Adrenal gland (tissue), 9 donors: ENCODE measurements at regions not wholly inside any gene's neighbourhood (a gene's known extent, or its start where the extent isn't known, plus 50 kb on each side); places are given as distances from the start of the nearest gene placed in this dataset.
"Not testable (repeated sequence)": the region's sequence is repeated elsewhere in the genome, so short reads cannot be mapped to it uniquely, and the experiment has no call there.

Source experiments
- DNase-seq, 7 donors: peaks; one replicate each; pipeline ENCODE4 v3.0.0-alpha.2; 2019 to 2020
- H3K27ac ChIP-seq, 5 donors: fragments of 200-600 bp; sonication (generic) in 4 of 5; 1 replicate in 3 of 5; 2 replicates in 2 of 5; pipeline versions ENCODE4 v1.5.1 to v1.8.0; 2016 to 2020; ENCODE audit warnings: mild to moderate bottlenecking in 1 of 5
- H3K27me3 ChIP-seq: fragments of 200-600 bp; 2 replicates; pipeline ENCODE4 v1.8.0; 2021
- H3K36me3 ChIP-seq, 2 donors: fragments of 200-600 bp; replicated peaks in 1 of 2; 1 replicate in 1 of 2; 2 replicates in 1 of 2; pipeline versions ENCODE4 v1.5.1 to v1.8.0; 2018 to 2022
- H3K4me1 ChIP-seq, 2 donors: fragments of 200-600 bp; replicated peaks in 1 of 2; 1 replicate in 1 of 2; 2 replicates in 1 of 2; pipeline versions ENCODE4 v1.5.1 to v1.8.0; 2018 to 2021
- H3K4me3 ChIP-seq, 4 donors: fragments of 200-600 bp; sonication (generic) in 3 of 4; one replicate each; pipeline ENCODE4 v1.5.1; 2016 to 2018
- H3K9me3 ChIP-seq, 3 donors: fragments of 200-600 bp; sonication (generic) in 1 of 3; replicated peaks in 1 of 3; 1 replicate in 2 of 3; 2 replicates in 1 of 3; pipeline versions ENCODE4 v1.5.1 to v1.8.0; 2016 to 2021
- CTCF ChIP-seq, 6 experiments: fragments of 450-650 bp in 4 of 6; fragments of 200-600 bp in 2 of 6; sonication (generic) in 1 of 6; IDR thresholded peaks; 1 replicate in 5 of 6; 2 replicates in 1 of 6; pipeline versions ENCODE4 v1.5.1 to v1.8.0; 2016 to 2021; ENCODE audit warnings: antibody characterized with exemption in 6 of 6, mild to moderate bottlenecking in 2 of 6, moderate library complexity in 1 of 6
- POLR2A ChIP-seq, 2 donors: fragments of 450-650 bp; IDR thresholded peaks; one replicate each; pipeline ENCODE4 v1.6.1; 2017; ENCODE audit warnings: antibody characterized with exemption in 2 of 2, mild to moderate bottlenecking in 2 of 2, moderate library complexity in 1 of 2
- WGBS, 4 donors: extraction: QIAGEN DNeasy Blood & Tissue Kit in 2 of 4; methylation state at CpG; one replicate each; pipeline versions ENCODE4 v1.1.5 to v1.1.7; 2013 to 2017; 5-methylcytosine and 5-hydroxymethylcytosine counted together
- intact Hi-C, 2 donors: fragments of 100-400 bp; cut with DNase I; formaldehyde crosslinking; loops; one replicate each; pipeline versions ENCODE4 v1.14.1 to v1.15.0; 2022 to 2023
- donor health status: healthy with polysubstance abuse.
- donor health status: Bipolar disorder and iron deficiency.
- donor health status: DM: yes; HTN: yes; CAD: no.
- donor health status: DM: no; HTN: no; CAD: no.
- donor health status: DM: no; HTN: no; CAD: no.

GRCh38 chr2:111530239-111530965 is 353.6 kb downstream of the ANAPC1 start:
- H3K36me3 ChIP-seq, H3K27me3 ChIP-seq, H3K4me3 ChIP-seq, intact Hi-C loops, H3K4me1 ChIP-seq, H3K27ac ChIP-seq, DNase-seq, H3K9me3 ChIP-seq: not testable (repeated sequence)
- WGBS, 4 donors = 67 to 83% (median 80%) methylated on average over 2 to 4 of the region's 5 CpGs

GRCh38 chr2:111532682-111533556 is 351.1 kb downstream of the ANAPC1 start:
- intact Hi-C loops, H3K9me3 ChIP-seq, H3K36me3 ChIP-seq, H3K4me1 ChIP-seq, H3K4me3 ChIP-seq, DNase-seq, H3K27me3 ChIP-seq: not testable (repeated sequence)
- 56 to 78% (median 65%) methylated on average over 2 to 7 of the region's 14 CpGs for WGBS, 4 donors
- H3K27ac ChIP-seq = peak overlapping the region in 1 of 5 donors; percentile 77

GRCh38 chr2:111533557-111534247 is 350.3 kb downstream of the ANAPC1 start:
- peak overlapping the region in 1 of 5 donors; percentile 66 for H3K27ac ChIP-seq
- H3K4me1 ChIP-seq, H3K4me3 ChIP-seq, H3K9me3 ChIP-seq, H3K27me3 ChIP-seq, intact Hi-C loops, DNase-seq, H3K36me3 ChIP-seq: not testable (repeated sequence)
- 53 to 57% (median 54%) methylated on average over 5 to 6 of the region's 8 CpGs for WGBS, 4 donors

GRCh38 chr2:111534910-111535352 is 349.1 kb downstream of the ANAPC1 start:
- 46 to 56% (median 56%) methylated on average over 4 of the region's 4 CpGs for WGBS, 4 donors
- intact Hi-C loops = no loop called here
- no peak for DNase-seq
- Histone ChIP-seq H3K27ac (peak overlapping the region in 1 of 5 donors; percentile 48), H3K27me3 (no peaks in the 10 kb centered on the region), H3K4me3 (no peak overlapping the region), H3K36me3 (no peaks in the 10 kb centered on the region), H3K4me1 (peaks cover 0 to 7% of the 10 kb centered on the region in 2 donors), H3K9me3 (no peaks in the 10 kb centered on the region)
- TF ChIP-seq CTCF (IDR thresholded peaks at IDR 0.05) (no peak), POLR2A (IDR thresholded peaks at IDR 0.05) (no peak)

GRCh38 chr2:111535404-111535803 is 348.6 kb downstream of the ANAPC1 start:
- Histone ChIP-seq H3K36me3 (no peaks in the 10 kb centered on the region), H3K9me3 (no peaks in the 10 kb centered on the region), H3K4me3 (no peak overlapping the region), H3K4me1 (peaks cover 0 to 7% of the 10 kb centered on the region in 2 donors), H3K27ac (peak overlapping the region in 1 of 5 donors; percentile 48), H3K27me3 (no peaks in the 10 kb centered on the region)
- peak in 6 of 7 donors; percentile 16 to 54 (median 49) for DNase-seq
- TF ChIP-seq POLR2A (IDR thresholded peaks at IDR 0.05) = no peak
- TF ChIP-seq CTCF (IDR thresholded peaks at IDR 0.05) = no peak
- intact Hi-C loops = no loop called here
- WGBS, 4 donors = 13 to 50% (median 22%) methylated on average over 1 of the region's 1 CpG
